ENCODE measurements at regions not wholly inside any gene's neighbourhood (a gene's known extent, or its start where the extent isn't known, plus 50 kb on each side); places are given as distances from the start of the nearest gene placed in this dataset.
A peak's percentile ranks its signal among the peaks of the same experiment; 100 is the strongest.

DNA sequence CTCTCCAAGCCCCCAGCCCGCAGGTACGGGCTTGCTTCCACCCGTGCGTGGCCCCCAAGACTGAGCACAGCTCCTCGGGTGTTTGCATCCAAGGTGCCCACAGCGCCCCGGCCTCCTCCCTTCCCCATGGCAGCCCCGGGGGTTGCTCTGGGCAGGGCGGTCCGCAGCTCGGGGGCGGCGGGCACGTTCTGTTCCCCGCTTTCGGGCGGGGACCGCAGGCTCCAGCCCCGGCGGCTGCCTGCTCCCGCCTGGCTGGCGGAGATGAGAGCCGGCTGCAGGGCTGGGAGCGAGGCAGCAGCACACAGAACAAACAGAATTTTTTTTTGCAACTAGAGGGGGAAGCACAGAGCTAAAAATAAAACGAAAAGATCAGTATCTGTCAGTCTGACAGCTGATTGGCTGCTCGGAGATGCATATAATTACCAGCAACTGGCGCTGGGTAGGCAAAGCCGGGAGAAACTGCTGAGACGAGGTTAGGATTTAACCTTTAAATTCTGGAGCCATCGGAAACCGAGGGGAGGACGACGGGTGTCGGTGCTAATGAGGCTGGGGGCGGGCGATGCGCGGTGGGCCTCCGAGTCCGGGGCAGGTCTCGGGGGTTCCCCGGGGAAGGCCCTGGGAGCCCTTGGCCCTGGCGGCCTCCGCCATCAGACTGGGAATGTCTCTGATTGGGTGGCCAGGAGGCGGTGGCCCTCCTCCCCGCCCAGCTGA lies 142.7 kb upstream of the IER5L start (continued):
- peak; percentile 98 for TF ChIP-seq MEF2A (IDR thresholded peaks at IDR 0.05; ENCODE audit: borderline replicate concordance, low read depth)
- TF ChIP-seq, protein P1, sequence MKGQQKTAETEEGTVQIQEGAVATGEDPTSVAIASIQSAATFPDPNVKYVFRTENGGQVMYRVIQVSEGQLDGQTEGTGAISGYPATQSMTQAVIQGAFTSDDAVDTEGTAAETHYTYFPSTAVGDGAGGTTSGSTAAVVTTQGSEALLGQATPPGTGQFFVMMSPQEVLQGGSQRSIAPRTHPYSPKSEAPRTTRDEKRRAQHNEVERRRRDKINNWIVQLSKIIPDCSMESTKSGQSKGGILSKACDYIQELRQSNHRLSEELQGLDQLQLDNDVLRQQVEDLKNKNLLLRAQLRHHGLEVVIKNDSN (IDR thresholded peaks at IDR 0.05; ENCODE audit: borderline replicate concordance, low read depth): no peak
- TF ChIP-seq GABPA (IDR thresholded peaks at IDR 0.05; ENCODE audit: low read depth): no peak
- no peak; the same call in 1 of the 2 replicates for TF ChIP-seq JUND (IDR thresholded peaks at IDR 0.05)
- TF ChIP-seq RFX5 (IDR thresholded peaks at IDR 0.05; ENCODE audit: low read length): peak; percentile 54; the same call in 1 of the 2 replicates
- no peak for TF ChIP-seq TEAD4 (IDR thresholded peaks at IDR 0.05; ENCODE audit: borderline replicate concordance, insufficient read depth)
- TF ChIP-seq RAD21 (IDR thresholded peaks at IDR 0.05; ENCODE audit: low read length): peak; percentile 66
- 0 out of 2 replicates have a peak, but pooled peaks have one; percentile 49 for TF ChIP-seq RCOR1 (IDR thresholded peaks at IDR 0.05; ENCODE audit: low read length)
- TF ChIP-seq CHD2 (IDR thresholded peaks at IDR 0.05; ENCODE audit: low read length, partially characterized antibody): peak; percentile 54
- peak; percentile 33 for TF ChIP-seq CTCF (IDR thresholded peaks at IDR 0.05)

DNA sequence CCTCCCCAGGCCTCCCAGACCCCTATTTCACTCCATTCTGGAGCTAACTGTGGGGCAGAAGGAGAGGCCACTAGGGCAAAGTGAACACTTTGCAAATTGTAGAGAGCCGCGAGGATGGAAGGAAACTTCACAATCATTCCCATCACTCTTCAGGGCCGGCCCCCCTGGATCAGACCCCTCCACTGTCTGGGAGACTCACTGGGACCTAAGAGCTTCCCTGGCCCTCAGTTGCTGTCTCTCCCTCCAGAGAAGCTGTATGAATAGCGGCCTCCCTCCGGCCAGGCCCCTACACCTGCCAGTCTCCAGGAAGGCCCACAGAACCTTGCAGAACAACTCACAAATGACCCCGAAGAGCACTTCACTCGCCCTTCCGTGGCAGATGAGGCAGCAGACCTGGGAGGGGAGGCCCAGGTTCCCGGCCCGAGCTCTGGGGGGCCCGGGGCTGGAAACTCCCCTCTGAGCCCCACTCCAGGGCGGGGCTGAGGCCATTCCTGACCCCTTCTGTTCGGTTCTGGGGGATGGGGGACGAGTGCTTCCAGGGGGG lies 141.9 kb upstream of the IER5L start:
- Histone ChIP-seq H4K20me1 (ENCODE audit: insufficient read depth) (no peaks in the 10 kb centered on the region), H3K4me3 (ENCODE audit: low read depth in 2 of 2, low read length in 1 of 2) (peak overlapping the region in 1 of 2 experiments; percentile 62; a peak in 2 of 4 replicates), H3K9me3 (no peaks in the 10 kb centered on the region), H2AFZ (ENCODE audit: low read depth) (peak overlapping the region; percentile 76; the same call in 1 of the 2 replicates), H3K36me3 (replicated peaks in 1 of 2; ENCODE audit: control insufficient read depth in 1 of 2, insufficient read depth in 2 of 2, low read length in 1 of 2) (no peaks in the 10 kb centered on the region), H3K27me3 (ENCODE audit: insufficient read depth) (no peaks in the 10 kb centered on the region), H3K27ac (ENCODE audit: low read depth in 2 of 2, low read length in 1 of 2) (peak overlapping the region; percentile 85 to 95), H3K9ac (peak overlapping the region; percentile 79), H3K9me2 (no peaks in the 10 kb centered on the region), H3F3A (replicated peaks; ENCODE audit: insufficient read depth) (peaks cover 8% of the 10 kb centered on the region), H3K4me1 (ENCODE audit: control insufficient read depth in 1 of 2, insufficient read depth in 2 of 2, low read depth in 1 of 2, low read length in 1 of 2) (peaks cover 20 to 39% of the 10 kb centered on the region in 2 experiments; a peak in 3 of 4 replicates), H3K4me2 (peak overlapping the region; percentile 100), H3K79me2 (ENCODE audit: insufficient read depth) (0 out of 2 replicates have a peak, but pooled peaks cover 3% of the 10 kb centered on the region)
- ChIA-PET CTCF (interaction anchor here (0.7 to 2.1 kb wide), 18 partner anchors 13 to 301 kb away, joined by 3 to 12 read pairs (median 4); partner anchors contain the start of genes C9orf50 and IER5L), POLR2A (interaction anchor here (0.7 to 2.3 kb wide), 8 partner anchors 13 to 284 kb away, joined by 3 to 17 read pairs (median 6); partner anchors contain the start of gene IER5L)
- WGBS (ENCODE audit: low lambda C conversion rate): 87% methylated on average over 8 of the region's 14 CpGs
- TF ChIP-seq SMC3 (IDR thresholded peaks at IDR 0.05; ENCODE audit: low read depth, low read length) (no peak), SIN3A (IDR thresholded peaks at IDR 0.05; ENCODE audit: borderline replicate concordance, low read depth, low read length) (no peak), FOXM1 (IDR thresholded peaks at IDR 0.05; ENCODE audit: low read depth) (no peak), EP300 (IDR thresholded peaks at IDR 0.05; ENCODE audit: borderline replicate concordance in 1 of 2, low read depth in 1 of 2, low read length in 1 of 2) (no peak), REST (IDR thresholded peaks at IDR 0.05; ENCODE audit: low read depth, low read length) (no peak), TAF1 (IDR thresholded peaks at IDR 0.05; ENCODE audit: borderline replicate concordance, low read depth, low read length) (no peak), MXI1 (IDR thresholded peaks at IDR 0.05; ENCODE audit: low read depth, low read length) (no peak), ELF1 (IDR thresholded peaks at IDR 0.05) (no peak)
- DNase-seq: no peak
